SK-N-SH (cell line): ENCODE measurements at regions not wholly inside any gene's neighbourhood (a gene's known extent, or its start where the extent isn't known, plus 50 kb on each side); places are given as distances from the start of the nearest gene placed in this dataset.

Experiments used
- CHD2 ChIP-seq: fragments of 150-350 bp; IDR thresholded peaks from 2 replicates; pipeline ENCODE4 v1.6.1; 2018; ENCODE audit warnings: low read length; ENCODE audit not compliant: partially characterized antibody
- CTCF ChIP-seq: fragments of 200-600 bp; sonication (generic); IDR thresholded peaks from 2 replicates; pipeline ENCODE4 v1.6.1; 2017; ENCODE audit warnings: antibody characterized with exemption, mild to moderate bottlenecking, moderate library complexity
- ELF1 ChIP-seq: IDR thresholded peaks from 2 replicates; pipeline ENCODE4 v1.4.0; 2012
- EP300 ChIP-seq, 2 experiments: IDR thresholded peaks; 2 replicates each; pipeline versions ENCODE4 v1.4.0 to v1.6.1; 2012; ENCODE audit warnings: borderline replicate concordance in 1 of 2, low read depth in 1 of 2, low read length in 1 of 2
- JUND ChIP-seq: IDR thresholded peaks from 2 replicates; pipeline ENCODE4 v1.4.0; 2012
- MXI1 ChIP-seq: IDR thresholded peaks from 2 replicates; pipeline ENCODE4 v1.6.1; 2012; ENCODE audit warnings: mild to moderate bottlenecking, low read depth, low read length, improper control_type of control experiment
- NFIC ChIP-seq: IDR thresholded peaks from 2 replicates; pipeline ENCODE4 v1.4.0; 2012; ENCODE audit warnings: borderline replicate concordance
- SMC3 ChIP-seq: IDR thresholded peaks from 2 replicates; pipeline ENCODE4 v1.6.1; 2012; ENCODE audit warnings: low read depth, low read length, improper control_type of control experiment
- TAF1 ChIP-seq: IDR thresholded peaks from 2 replicates; pipeline ENCODE4 v1.6.1; 2012; ENCODE audit warnings: low read depth, mild to moderate bottlenecking, low read length, moderate library complexity, borderline replicate concordance
- TEAD4 ChIP-seq: IDR thresholded peaks from 2 replicates; pipeline ENCODE4 v1.4.0; 2012; ENCODE audit warnings: mild to moderate bottlenecking, borderline replicate concordance; ENCODE audit not compliant: insufficient read depth
- YY1 ChIP-seq: IDR thresholded peaks from 2 replicates; pipeline ENCODE4 v1.4.0; 2012; ENCODE audit warnings: low read depth, mild to moderate bottlenecking
- ZBTB33 ChIP-seq: IDR thresholded peaks from 2 replicates; pipeline ENCODE4 v1.4.0; 2012; ENCODE audit warnings: low read depth, borderline replicate concordance

GRCh38 chr1:81327743-81328142 is 473.0 kb upstream of the ADGRL2 start:
- no peak for TF ChIP-seq EP300 (IDR thresholded peaks at IDR 0.05; ENCODE audit: borderline replicate concordance in 1 of 2, low read depth in 1 of 2, low read length in 1 of 2)
- TF ChIP-seq CTCF = no peak
- no peak for TF ChIP-seq JUND
- TF ChIP-seq CHD2 = no peak
- TF ChIP-seq NFIC = no peak
- no peak for TF ChIP-seq ELF1
- TF ChIP-seq TAF1 = no peak
- TF ChIP-seq TEAD4 = no peak
- TF ChIP-seq SMC3 = no peak
- TF ChIP-seq YY1 = no peak
- TF ChIP-seq ZBTB33 = no peak
- no peak for TF ChIP-seq MXI1
